CD4-positive, alpha-beta T cell (primary cell): ENCODE measurements at regions not wholly inside any gene's neighbourhood (a gene's known extent, or its start where the extent isn't known, plus 50 kb on each side); places are given as distances from the start of the nearest gene placed in this dataset.

ENCODE experiments used
- ATAC-seq: fragments of 200-7000 bp; cut with Tn5 transposase; one replicate; pipeline ENCODE4 v1.10.0; 2022; ENCODE audit warnings: mild to moderate bottlenecking; ENCODE audit not compliant: poor library complexity
- CTCF ChIA-PET: fragments of 350-600 bp; sonication (Branson Sonifier 250); formaldehyde crosslinking; loops from one replicate; lab custom pipeline; 2021; ENCODE audit warnings: antibody characterized with exemption, inconsistent platforms; lab: Charles Lee
- POLR2A ChIA-PET: fragments of 350-600 bp; sonication (Branson Sonifier 250); formaldehyde crosslinking; loops from one replicate; lab custom pipeline; 2021; ENCODE audit warnings: antibody characterized with exemption, inconsistent platforms; lab: Charles Lee
- DNase-seq, 14 experiments: peaks; one replicate each; pipeline ENCODE4 v3.0.0-alpha.2; 2013 to 2020; ENCODE audit warnings: mixed read lengths in 2 of 14
- H3K27ac ChIP-seq, 2 donors: one replicate each; pipeline versions ENCODE4 v1.5.1 to v1.7.0; 2013; ENCODE audit warnings: low read length in 2 of 2, low read depth in 1 of 2, mild to moderate bottlenecking in 1 of 2
- H3K27me3 ChIP-seq, 2 experiments: 1 replicate in 1 of 2; 2 replicates in 1 of 2; pipeline versions ENCODE4 v1.6.1 to v1.7.0; 2013; ENCODE audit warnings: low read length in 2 of 2, control low read depth in 1 of 2, mild to moderate bottlenecking in 1 of 2, moderate library complexity in 1 of 2; ENCODE audit not compliant: insufficient read depth in 2 of 2, control insufficient read depth in 1 of 2
- H3K36me3 ChIP-seq: one replicate; pipeline ENCODE4 v1.6.1; 2013; ENCODE audit warnings: low read length, control low read depth; ENCODE audit not compliant: insufficient read depth
- H3K4me1 ChIP-seq: one replicate; pipeline ENCODE4 v1.6.1; 2013; ENCODE audit warnings: low read length, control low read depth; ENCODE audit not compliant: insufficient read depth
- H3K4me3 ChIP-seq: one replicate; pipeline ENCODE4 v1.5.1; 2013; ENCODE audit warnings: mild to moderate bottlenecking, low read length, moderate library complexity
- H3K9me3 ChIP-seq, 2 experiments: 1 replicate in 1 of 2; 2 replicates in 1 of 2; pipeline versions ENCODE4 v1.6.1 to v1.7.0; 2013; ENCODE audit warnings: low read length in 2 of 2, mild to moderate bottlenecking in 2 of 2, control low read depth in 1 of 2, moderate library complexity in 1 of 2; ENCODE audit not compliant: control insufficient read depth in 1 of 2, insufficient read depth in 1 of 2
- H3K27ac Mint-ChIP-seq: one replicate; pipeline ENCODE4 v1.8.0; 2020; ENCODE audit warnings: mixed read lengths
- H3K27me3 Mint-ChIP-seq: one replicate; pipeline ENCODE4 v1.8.0; 2021; ENCODE audit warnings: mixed read lengths
- H3K36me3 Mint-ChIP-seq: one replicate; pipeline ENCODE4 v1.8.0; 2021; ENCODE audit warnings: low read depth, mixed read lengths
- H3K4me1 Mint-ChIP-seq: one replicate; pipeline ENCODE4 v1.8.0; 2021; ENCODE audit warnings: low read depth, mixed read lengths
- H3K4me3 Mint-ChIP-seq: one replicate; pipeline ENCODE4 v1.8.0; 2020; ENCODE audit warnings: mild to moderate bottlenecking, mixed read lengths
- H3K9me3 Mint-ChIP-seq: one replicate; pipeline ENCODE4 v1.8.0; 2020; ENCODE audit warnings: mixed read lengths
- intact Hi-C, 2 experiments: fragments of 100-400 bp; cut with DNase I in 1 of 2; cut with micrococcal nuclease in 1 of 2; formaldehyde crosslinking; loops; one replicate each; pipeline versions ENCODE4 v1.15.1 to v1.9.0; 2023 to 2025; cut with DNase I, micrococcal nuclease
- TF ChIP-seq, protein P1 (sequence below): fragments of 200-600 bp; IDR thresholded peaks from one replicate; pipeline ENCODE4 v1.8.0; 2022; ENCODE audit warnings: antibody characterized with exemption, mild to moderate bottlenecking

DNA sequence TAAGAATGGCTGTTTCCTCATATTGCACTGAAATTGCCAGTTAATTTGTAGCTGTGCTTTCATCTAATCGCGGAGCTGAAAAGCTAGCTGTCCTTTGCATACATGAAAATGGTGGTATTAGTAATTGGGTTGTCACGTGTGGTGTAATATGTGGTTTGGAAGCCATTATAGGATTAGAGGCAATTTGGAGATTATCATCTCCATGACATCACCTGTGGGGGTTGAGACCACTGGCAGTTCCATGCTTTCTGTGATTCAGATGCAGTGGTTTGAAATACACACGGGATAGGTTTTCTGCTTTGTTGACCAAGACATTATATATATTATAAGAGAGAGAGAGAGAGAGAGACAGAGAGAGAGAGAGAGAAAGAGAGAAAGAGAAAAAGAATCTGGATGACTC lies 180.8 kb downstream of the RAB11FIP2 start:
- no peak for ATAC-seq
- POLR2A ChIA-PET: no interaction called here
- Mint-ChIP-seq H3K36me3 (no peaks in the 10 kb centered on the region), H3K27me3 (peaks cover 10% of the 10 kb centered on the region), H3K4me3 (no peak overlapping the region), H3K27ac (no peak overlapping the region), H3K9me3 (no peaks in the 10 kb centered on the region), H3K4me1 (no peaks in the 10 kb centered on the region)
- Histone ChIP-seq H3K36me3 (no peaks in the 10 kb centered on the region), H3K27ac (no peak overlapping the region), H3K4me1 (no peaks in the 10 kb centered on the region), H3K9me3 (no peaks in the 10 kb centered on the region), H3K27me3 (peaks cover 0 to 2% of the 10 kb centered on the region in 2 experiments), H3K4me3 (no peak overlapping the region)
- intact Hi-C loops: no loop called here
- CTCF ChIA-PET: no interaction called here
- TF ChIP-seq, protein P1, sequence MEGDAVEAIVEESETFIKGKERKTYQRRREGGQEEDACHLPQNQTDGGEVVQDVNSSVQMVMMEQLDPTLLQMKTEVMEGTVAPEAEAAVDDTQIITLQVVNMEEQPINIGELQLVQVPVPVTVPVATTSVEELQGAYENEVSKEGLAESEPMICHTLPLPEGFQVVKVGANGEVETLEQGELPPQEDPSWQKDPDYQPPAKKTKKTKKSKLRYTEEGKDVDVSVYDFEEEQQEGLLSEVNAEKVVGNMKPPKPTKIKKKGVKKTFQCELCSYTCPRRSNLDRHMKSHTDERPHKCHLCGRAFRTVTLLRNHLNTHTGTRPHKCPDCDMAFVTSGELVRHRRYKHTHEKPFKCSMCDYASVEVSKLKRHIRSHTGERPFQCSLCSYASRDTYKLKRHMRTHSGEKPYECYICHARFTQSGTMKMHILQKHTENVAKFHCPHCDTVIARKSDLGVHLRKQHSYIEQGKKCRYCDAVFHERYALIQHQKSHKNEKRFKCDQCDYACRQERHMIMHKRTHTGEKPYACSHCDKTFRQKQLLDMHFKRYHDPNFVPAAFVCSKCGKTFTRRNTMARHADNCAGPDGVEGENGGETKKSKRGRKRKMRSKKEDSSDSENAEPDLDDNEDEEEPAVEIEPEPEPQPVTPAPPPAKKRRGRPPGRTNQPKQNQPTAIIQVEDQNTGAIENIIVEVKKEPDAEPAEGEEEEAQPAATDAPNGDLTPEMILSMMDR: no peak
- no peak for DNase-seq

- H3K4me1 ChIP-seq: no peaks in the 10 kb centered on the region
- no peaks in the 10 kb centered on the region for H3K36me3 Mint-ChIP-seq
- ChIA-PET CTCF (no interaction called here), POLR2A (no interaction called here)
- H3K36me3 ChIP-seq: no peaks in the 10 kb centered on the region
- H3K27me3 Mint-ChIP-seq: peaks cover 16% of the 10 kb centered on the region
- H3K4me1 Mint-ChIP-seq: no peaks in the 10 kb centered on the region
- DNase-seq (no peak), ATAC-seq (no peak)
- no peak overlapping the region for H3K27ac Mint-ChIP-seq
- intact Hi-C loops: no loop called here
- no peak overlapping the region for H3K27ac ChIP-seq
- no peak overlapping the region for H3K4me3 ChIP-seq
- peaks cover 0 to 2% of the 10 kb centered on the region in 2 experiments for H3K27me3 ChIP-seq
- no peak overlapping the region for H3K4me3 Mint-ChIP-seq
- H3K9me3 Mint-ChIP-seq: no peaks in the 10 kb centered on the region
- H3K9me3 ChIP-seq: no peaks in the 10 kb centered on the region
- TF ChIP-seq, protein P1: no peak
Observed at GRCh38 chr10:117868151-117868550, 178.6 kb downstream of the RAB11FIP2 start.

DNA sequence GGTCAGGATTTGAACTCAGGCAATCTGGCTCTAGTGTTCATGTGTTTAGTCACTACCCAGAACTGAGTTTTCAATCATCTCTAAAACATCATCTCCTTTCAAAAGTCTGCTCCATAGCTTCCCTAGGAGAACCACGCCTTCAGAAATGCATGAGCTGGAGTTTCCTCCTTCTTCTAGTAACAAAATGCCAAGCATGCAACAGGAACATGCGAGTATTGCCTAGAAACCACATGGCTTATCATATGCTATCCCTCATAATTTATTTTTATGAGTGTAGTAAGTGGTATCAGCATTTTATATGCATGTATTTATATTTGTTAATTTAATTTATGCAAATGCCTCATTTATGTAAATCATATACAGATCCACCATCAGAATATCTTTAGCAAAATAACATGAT lies 170.9 kb downstream of the RAB11FIP2 start:
- Histone ChIP-seq H3K4me1 (no peaks in the 10 kb centered on the region), H3K27ac (no peak overlapping the region), H3K4me3 (no peak overlapping the region), H3K36me3 (no peaks in the 10 kb centered on the region), H3K9me3 (no peaks in the 10 kb centered on the region), H3K27me3 (peaks cover 0 to 5% of the 10 kb centered on the region in 2 experiments)
- ChIA-PET POLR2A (no interaction called here), CTCF (no interaction called here)
- H3K27ac Mint-ChIP-seq: no peak overlapping the region
- H3K9me3 Mint-ChIP-seq: no peaks in the 10 kb centered on the region
- no peak overlapping the region for H3K4me3 Mint-ChIP-seq
- TF ChIP-seq, protein P1: no peak
- peaks cover 11% of the 10 kb centered on the region for H3K27me3 Mint-ChIP-seq
- DNase-seq (no peak), ATAC-seq (no peak)
- intact Hi-C loops: no loop called here
- no peaks in the 10 kb centered on the region for H3K36me3 Mint-ChIP-seq
- no peaks in the 10 kb centered on the region for H3K4me1 Mint-ChIP-seq
